GM12864 (cell line): ENCODE measurements at regions not wholly inside any gene's neighbourhood (a gene's known extent, or its start where the extent isn't known, plus 50 kb on each side); places are given as distances from the start of the nearest gene placed in this dataset.

Experiments
- DNase-seq: peaks from one replicate; pipeline ENCODE4 v3.0.0-alpha.2; 2011; ENCODE audit warnings: low read depth
- H3K4me3 ChIP-seq: 2 replicates; pipeline ENCODE4 v1.5.1; 2011; ENCODE audit warnings: mild to moderate bottlenecking, low read depth, low read length, control low read depth
- CTCF ChIP-seq: IDR thresholded peaks from 2 replicates; pipeline ENCODE4 v1.5.1; 2011; ENCODE audit warnings: low read depth, mild to moderate bottlenecking, moderate library complexity, low read length, control low read depth, inconsistent platforms; ENCODE audit errors: missing control alignments

DNA sequence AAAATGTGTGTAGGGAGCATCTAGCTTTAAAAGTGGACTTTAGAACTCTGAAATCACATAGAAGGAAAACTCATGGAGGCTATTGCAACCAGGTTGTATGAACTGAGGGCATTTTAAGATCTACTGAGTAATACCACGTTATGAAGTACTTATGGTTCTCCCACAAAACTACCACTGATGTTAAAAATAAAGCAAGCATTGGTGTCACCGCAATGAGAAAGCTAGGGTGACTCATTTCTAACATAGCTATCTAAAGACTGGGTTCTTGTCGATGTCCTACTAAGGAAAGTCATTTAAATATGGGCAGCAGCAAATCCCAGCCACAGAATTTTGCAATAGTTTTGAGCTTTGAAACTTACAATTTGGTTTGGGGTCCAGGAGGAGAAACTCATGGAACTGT lies 584.8 kb downstream of the DIPK2A start:
- DNase-seq: no peak
- no peak for TF ChIP-seq CTCF
- no peak overlapping the region for H3K4me3 ChIP-seq

GRCh38 chr3:144557515-144557914 lies 585.9 kb downstream of the DIPK2A start:
- no peak for TF ChIP-seq CTCF
- no peak overlapping the region for H3K4me3 ChIP-seq
- no peak for DNase-seq

GRCh38 chr3:144564011-144564410 lies 592.4 kb downstream of the DIPK2A start:
- no peak for TF ChIP-seq CTCF
- no peak for DNase-seq
- no peak overlapping the region for H3K4me3 ChIP-seq

DNA sequence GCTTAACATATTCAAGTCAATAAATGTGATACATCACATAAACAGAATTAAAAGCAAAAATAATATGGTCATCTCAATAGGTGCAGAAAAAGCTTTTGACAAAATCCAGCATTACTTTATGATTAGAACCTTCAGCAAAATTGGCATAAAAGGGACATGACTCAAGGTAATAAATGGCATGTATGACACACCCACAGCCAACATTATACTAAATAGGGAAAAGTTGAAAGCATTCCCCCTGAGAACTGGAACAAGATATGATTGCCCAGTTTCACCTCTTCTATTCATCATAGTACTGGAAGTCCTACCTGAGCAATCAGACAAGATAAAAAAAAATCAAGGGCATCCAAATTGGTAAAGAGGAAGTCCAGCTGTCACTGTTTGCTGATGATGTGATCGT lies 594.7 kb downstream of the DIPK2A start:
- DNase-seq: no peak
- no peak for TF ChIP-seq CTCF
- H3K4me3 ChIP-seq: no peak overlapping the region

DNA sequence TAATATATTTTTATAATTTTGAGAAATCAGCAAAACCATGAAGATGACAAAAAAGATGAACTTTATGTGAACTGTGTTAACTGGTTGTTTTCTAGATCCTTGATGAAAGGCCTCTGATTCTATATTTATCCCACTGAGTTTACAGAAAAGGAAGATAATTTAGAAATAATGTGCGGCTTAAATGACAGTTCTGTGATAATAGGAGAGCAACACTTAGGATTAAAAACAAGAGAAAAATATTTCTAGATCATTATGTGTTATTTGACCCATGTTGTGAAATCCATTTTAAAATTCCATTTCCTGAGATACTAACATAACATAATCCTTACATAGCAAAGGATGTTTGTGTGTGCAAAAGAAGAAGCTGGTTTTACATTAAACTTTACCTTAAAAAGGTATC lies 598.0 kb downstream of the DIPK2A start:
- H3K4me3 ChIP-seq: no peak overlapping the region
- no peak for DNase-seq
- TF ChIP-seq CTCF: no peak

DNA sequence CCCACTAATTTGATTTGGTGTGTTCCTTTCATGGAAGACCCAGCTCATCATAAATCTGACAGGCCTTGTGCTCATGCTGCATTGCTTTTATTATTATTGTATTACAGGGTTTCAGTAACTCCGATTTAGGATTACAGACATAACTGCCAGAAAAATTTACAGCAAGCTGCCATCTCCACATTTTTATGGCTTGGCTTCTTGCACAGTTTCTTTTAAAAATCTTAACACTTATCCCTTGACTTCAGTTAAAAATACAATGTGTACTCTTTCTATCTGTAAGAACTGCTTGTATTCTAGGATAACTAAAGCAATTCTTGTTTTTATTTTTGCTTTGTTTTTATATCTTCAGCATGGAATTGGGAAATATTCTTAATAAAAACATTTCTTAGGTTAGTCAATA lies 612.2 kb downstream of the DIPK2A start:
- no peak overlapping the region for H3K4me3 ChIP-seq
- TF ChIP-seq CTCF: no peak
- DNase-seq: no peak

DNA sequence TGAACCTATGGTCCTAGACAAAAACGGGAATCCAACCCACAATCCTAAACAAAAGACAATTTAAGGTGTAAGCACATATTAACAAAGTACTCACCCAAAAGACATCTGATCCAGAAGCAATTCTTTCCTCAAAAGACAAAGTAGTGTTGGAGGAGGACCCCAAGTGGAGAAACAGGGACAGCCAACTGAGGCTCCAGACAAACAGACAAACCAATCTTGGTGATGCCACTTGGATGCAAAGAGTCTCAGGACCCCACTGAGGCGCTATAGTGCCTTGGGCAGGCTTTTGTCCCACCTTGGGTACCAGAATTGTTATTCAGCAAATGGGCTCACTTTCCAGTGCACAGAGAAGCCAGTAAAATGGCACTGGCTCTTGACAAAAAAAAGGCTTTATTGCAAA lies 613.8 kb downstream of the DIPK2A start:
- DNase-seq: no peak
- H3K4me3 ChIP-seq: no peak overlapping the region
- TF ChIP-seq CTCF: peak; percentile 25
